ENCODE measurements at regions not wholly inside any gene's neighbourhood (a gene's known extent, or its start where the extent isn't known, plus 50 kb on each side); places are given as distances from the start of the nearest gene placed in this dataset.

GRCh38 chr16:73145166-73145880 lies 97.4 kb upstream of the ZFHX3 start:
- H3K27me3 ChIP-seq (ENCODE audit: insufficient read depth, low read length) = peaks cover 3% of the 10 kb centered on the region

GRCh38 chr16:73143576-73144422 lies 95.9 kb upstream of the ZFHX3 start:
- H4K20me1 ChIP-seq (ENCODE audit: insufficient read depth, low read length) = no peaks in the 10 kb centered on the region
- DNase-seq (ENCODE audit: insufficient read length, low spot score, missing footprints) = no peak
- peak overlapping the region; percentile 66 for H3K27ac ChIP-seq (ENCODE audit: low read depth, low read length)
- H3K4me1 ChIP-seq (ENCODE audit: insufficient read depth, low read length) = peaks cover 8% of the 10 kb centered on the region
- no peaks in the 10 kb centered on the region for H3K36me3 ChIP-seq (ENCODE audit: insufficient read depth, low read length)
- peak overlapping the region; percentile 72 for H3K4me3 ChIP-seq (ENCODE audit: insufficient read depth, low read length)
- H3K79me2 ChIP-seq (ENCODE audit: insufficient read depth, low read length) = no peaks in the 10 kb centered on the region
- H3K4me2 ChIP-seq (ENCODE audit: insufficient read depth, low read length) = peak overlapping the region; percentile 79
- H3K27me3 ChIP-seq (ENCODE audit: insufficient read depth, low read length) = peaks cover 3% of the 10 kb centered on the region
- H3K9me3 ChIP-seq (ENCODE audit: low read depth, low read length) = no peaks in the 10 kb centered on the region
- TF ChIP-seq CTCF (IDR thresholded peaks at IDR 0.05; ENCODE audit: extremely low read depth, low read depth, low read length) = no peak
- H2AFZ ChIP-seq (ENCODE audit: low read length) = peak overlapping the region; percentile 94

More at GRCh38 chr16:73145166-73145880, 97.4 kb upstream of the ZFHX3 start:
- Histone ChIP-seq H3K4me2 (ENCODE audit: insufficient read depth, low read length) (no peak overlapping the region), H3K4me3 (ENCODE audit: insufficient read depth, low read length) (no peak overlapping the region), H3K4me1 (ENCODE audit: insufficient read depth, low read length) (peaks cover 8% of the 10 kb centered on the region), H2AFZ (ENCODE audit: low read length) (no peak overlapping the region), H3K36me3 (ENCODE audit: insufficient read depth, low read length) (no peaks in the 10 kb centered on the region), H4K20me1 (ENCODE audit: insufficient read depth, low read length) (no peaks in the 10 kb centered on the region), H3K27ac (ENCODE audit: low read depth, low read length) (no peak overlapping the region), H3K9me3 (ENCODE audit: low read depth, low read length) (no peaks in the 10 kb centered on the region), H3K79me2 (ENCODE audit: insufficient read depth, low read length) (no peaks in the 10 kb centered on the region)
- DNase-seq (ENCODE audit: insufficient read length, low spot score, missing footprints) = no peak
- TF ChIP-seq CTCF (IDR thresholded peaks at IDR 0.05; ENCODE audit: extremely low read depth, low read depth, low read length) = no peak

GRCh38 chr16:73143002-73143401 lies 95.1 kb upstream of the ZFHX3 start:
- Histone ChIP-seq H3K27me3 (ENCODE audit: insufficient read depth, low read length) (peaks cover 3% of the 10 kb centered on the region), H3K4me1 (ENCODE audit: insufficient read depth, low read length) (peaks cover 8% of the 10 kb centered on the region), H2AFZ (ENCODE audit: low read length) (peak overlapping the region; percentile 94), H3K79me2 (ENCODE audit: insufficient read depth, low read length) (no peaks in the 10 kb centered on the region), H3K4me3 (ENCODE audit: insufficient read depth, low read length) (peak overlapping the region; percentile 72), H4K20me1 (ENCODE audit: insufficient read depth, low read length) (no peaks in the 10 kb centered on the region), H3K36me3 (ENCODE audit: insufficient read depth, low read length) (no peaks in the 10 kb centered on the region), H3K9me3 (ENCODE audit: low read depth, low read length) (no peaks in the 10 kb centered on the region), H3K4me2 (ENCODE audit: insufficient read depth, low read length) (peak overlapping the region; percentile 79), H3K27ac (ENCODE audit: low read depth, low read length) (no peak overlapping the region)
- no peak for TF ChIP-seq CTCF (IDR thresholded peaks at IDR 0.05; ENCODE audit: extremely low read depth, low read depth, low read length)
- no peak for DNase-seq (ENCODE audit: insufficient read length, low spot score, missing footprints)
